GM12878 (cell line): ENCODE measurements at regions not wholly inside any gene's neighbourhood (a gene's known extent, or its start where the extent isn't known, plus 50 kb on each side); places are given as distances from the start of the nearest gene placed in this dataset.

ENCODE experiments used
- JUND ChIP-seq: IDR thresholded peaks from 2 replicates; pipeline ENCODE4 v1.6.1; 2012; ENCODE audit warnings: low read depth, mild to moderate bottlenecking, low read length, improper control_type of control experiment, moderate library complexity
- LARP7 ChIP-seq: fragments of 450-650 bp; IDR thresholded peaks from 2 replicates; pipeline ENCODE4 v1.6.1; 2017; ENCODE audit warnings: mild to moderate bottlenecking
- MEF2B ChIP-seq: fragments of 450-650 bp; IDR thresholded peaks from 2 replicates; pipeline ENCODE4 v1.6.1; 2018; ENCODE audit warnings: mild to moderate bottlenecking, moderate library complexity; ENCODE audit not compliant: partially characterized antibody, poor library complexity, severe bottlenecking
- MLLT1 ChIP-seq: fragments of 450-650 bp; IDR thresholded peaks from 2 replicates; pipeline ENCODE4 v1.6.1; 2016; ENCODE audit warnings: mild to moderate bottlenecking
- NBN ChIP-seq: fragments of 450-650 bp; IDR thresholded peaks from 2 replicates; pipeline ENCODE4 v1.6.1; 2016
- SP1 ChIP-seq: IDR thresholded peaks from one replicate; pipeline ENCODE4 v1.6.1; 2011; ENCODE audit warnings: low read depth, low read length
- SUZ12 ChIP-seq: fragments of 200-600 bp; sonication (generic); IDR thresholded peaks from one replicate; pipeline ENCODE4 v1.6.1; 2018; ENCODE audit warnings: antibody characterized with exemption, mild to moderate bottlenecking; ENCODE audit not compliant: unreplicated experiment
- ZBTB11 ChIP-seq: fragments of 450-650 bp; formaldehyde crosslinking; IDR thresholded peaks from 2 replicates; pipeline ENCODE4 v1.5.0; 2022; ENCODE audit warnings: mild to moderate bottlenecking, missing genetic modification characterization
- ZBTB40 ChIP-seq: fragments of 450-650 bp; IDR thresholded peaks from 2 replicates; pipeline ENCODE4 v1.6.1; 2016; ENCODE audit warnings: mild to moderate bottlenecking, moderate library complexity, borderline replicate concordance

GRCh38 chr18:5058768-5059695 is 138.0 kb downstream of the AKAIN1 start (continued):
- TF ChIP-seq ZBTB11 (CRISPR knock-in tag) (no peak), SUZ12 (no peak), SP1 (no peak), ZBTB40 (no peak), NBN (no peak), MEF2B (no peak), MLLT1 (no peak), JUND (no peak), LARP7 (no peak)
